Suprapubic skin (tissue), 4 donors: ENCODE measurements at regions not wholly inside any gene's neighbourhood (a gene's known extent, or its start where the extent isn't known, plus 50 kb on each side); places are given as distances from the start of the nearest gene placed in this dataset.

Experiments used
- DNase-seq, 2 donors: peaks; one replicate each; pipeline ENCODE4 v3.0.0-alpha.2; 2019; ENCODE audit warnings: low spot score in 2 of 2
- H3K27ac ChIP-seq: fragments of 200-600 bp; sonication (generic); one replicate; pipeline ENCODE4 v1.5.1; 2019
- H3K27me3 ChIP-seq: fragments of 200-600 bp; sonication (generic); one replicate; pipeline ENCODE4 v1.5.1; 2019
- H3K36me3 ChIP-seq: fragments of 200-600 bp; sonication (generic); one replicate; pipeline ENCODE4 v1.5.1; 2019
- H3K4me1 ChIP-seq: fragments of 200-600 bp; sonication (generic); one replicate; pipeline ENCODE4 v1.5.1; 2019
- H3K4me3 ChIP-seq: fragments of 200-600 bp; sonication (generic); one replicate; pipeline ENCODE4 v1.5.1; 2019; ENCODE audit warnings: mild to moderate bottlenecking
- H3K9me3 ChIP-seq: fragments of 200-600 bp; sonication (generic); one replicate; pipeline ENCODE4 v1.5.1; 2019
- EP300 ChIP-seq: sonication (generic); formaldehyde crosslinking; IDR thresholded peaks from one replicate; pipeline ENCODE4 v1.6.1; 2017; ENCODE audit warnings: antibody characterized with exemption
- POLR2A ChIP-seq, 2 donors: fragments of 450-650 bp; IDR thresholded peaks; one replicate each; pipeline ENCODE4 v1.6.1; 2017; ENCODE audit warnings: antibody characterized with exemption in 2 of 2, mild to moderate bottlenecking in 2 of 2, moderate library complexity in 2 of 2
- POLR2AphosphoS5 ChIP-seq, 3 donors: sonication (generic); formaldehyde crosslinking; IDR thresholded peaks; one replicate each; pipeline ENCODE4 v1.6.1; 2017; ENCODE audit warnings: antibody characterized with exemption in 3 of 3
- WGBS: methylation state at CpG from one replicate; pipeline ENCODE4 v1.1.5; 2018; 5-methylcytosine and 5-hydroxymethylcytosine counted together
- TF ChIP-seq, protein P1 (sequence below), 2 donors: fragments of 200-600 bp in 1 of 2; fragments of 450-650 bp in 1 of 2; sonication (generic) in 1 of 2; IDR thresholded peaks; one replicate each; pipeline ENCODE4 v1.5.1; 2016 to 2019; ENCODE audit warnings: antibody characterized with exemption in 2 of 2, mild to moderate bottlenecking in 1 of 2, moderate library complexity in 1 of 2

DNA sequence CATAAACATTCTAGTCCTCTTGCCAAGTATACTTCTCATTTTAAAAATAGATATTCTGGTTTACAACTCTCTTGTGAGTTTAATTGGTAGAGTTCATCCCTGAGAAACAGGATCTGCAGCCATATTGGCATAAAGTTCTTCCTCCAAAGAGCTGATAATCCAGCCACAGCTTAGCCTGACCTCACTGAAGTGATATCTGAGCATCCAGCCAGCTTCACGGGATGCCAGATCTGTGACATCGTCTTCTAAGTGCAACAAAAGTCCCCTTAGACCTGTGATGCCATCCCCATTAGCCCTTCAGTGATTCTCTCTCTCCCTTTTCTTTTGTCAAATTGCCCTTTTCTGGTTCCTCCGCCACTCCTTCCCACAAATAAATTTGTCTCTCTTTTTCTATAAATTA is 180.6 kb upstream of the STXBP5 start:
- H3K4me1 ChIP-seq = no peaks in the 10 kb centered on the region
- no peak overlapping the region for H3K27ac ChIP-seq
- no peaks in the 10 kb centered on the region for H3K36me3 ChIP-seq
- TF ChIP-seq POLR2A (IDR thresholded peaks at IDR 0.05) (no peak), EP300 (no peak), POLR2AphosphoS5 (IDR thresholded peaks at IDR 0.05) (no peak)
- TF ChIP-seq, protein P1, sequence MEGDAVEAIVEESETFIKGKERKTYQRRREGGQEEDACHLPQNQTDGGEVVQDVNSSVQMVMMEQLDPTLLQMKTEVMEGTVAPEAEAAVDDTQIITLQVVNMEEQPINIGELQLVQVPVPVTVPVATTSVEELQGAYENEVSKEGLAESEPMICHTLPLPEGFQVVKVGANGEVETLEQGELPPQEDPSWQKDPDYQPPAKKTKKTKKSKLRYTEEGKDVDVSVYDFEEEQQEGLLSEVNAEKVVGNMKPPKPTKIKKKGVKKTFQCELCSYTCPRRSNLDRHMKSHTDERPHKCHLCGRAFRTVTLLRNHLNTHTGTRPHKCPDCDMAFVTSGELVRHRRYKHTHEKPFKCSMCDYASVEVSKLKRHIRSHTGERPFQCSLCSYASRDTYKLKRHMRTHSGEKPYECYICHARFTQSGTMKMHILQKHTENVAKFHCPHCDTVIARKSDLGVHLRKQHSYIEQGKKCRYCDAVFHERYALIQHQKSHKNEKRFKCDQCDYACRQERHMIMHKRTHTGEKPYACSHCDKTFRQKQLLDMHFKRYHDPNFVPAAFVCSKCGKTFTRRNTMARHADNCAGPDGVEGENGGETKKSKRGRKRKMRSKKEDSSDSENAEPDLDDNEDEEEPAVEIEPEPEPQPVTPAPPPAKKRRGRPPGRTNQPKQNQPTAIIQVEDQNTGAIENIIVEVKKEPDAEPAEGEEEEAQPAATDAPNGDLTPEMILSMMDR (IDR thresholded peaks at IDR 0.05) = no peak
- no peaks in the 10 kb centered on the region for H3K9me3 ChIP-seq
- WGBS = 69% methylated on average over 3 of the region's 3 CpGs
- no peak for DNase-seq
- H3K27me3 ChIP-seq = no peaks in the 10 kb centered on the region
- H3K4me3 ChIP-seq = no peak overlapping the region

DNA sequence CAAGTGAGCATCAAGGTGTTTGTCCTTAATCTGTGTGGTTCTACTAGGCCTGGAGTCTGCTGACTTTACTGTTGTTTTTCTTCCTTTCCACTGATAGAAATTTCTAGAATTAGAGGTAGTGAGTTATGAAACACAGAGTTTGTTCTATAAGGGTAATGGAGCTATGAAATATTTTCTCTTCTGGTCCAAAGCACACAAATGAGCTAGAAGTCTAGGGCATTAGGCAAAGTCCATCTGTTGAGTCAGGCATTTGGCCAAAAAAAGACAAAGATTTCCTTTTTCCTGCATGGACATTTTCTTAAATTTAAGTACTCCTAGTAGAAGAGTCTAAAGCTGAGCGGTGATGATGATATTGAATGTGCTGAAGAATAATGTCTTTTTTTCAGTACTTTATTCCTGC is 174.3 kb upstream of the STXBP5 start:
- Histone ChIP-seq H3K9me3 (no peaks in the 10 kb centered on the region), H3K4me3 (no peak overlapping the region), H3K36me3 (no peaks in the 10 kb centered on the region), H3K4me1 (no peaks in the 10 kb centered on the region), H3K27ac (no peak overlapping the region), H3K27me3 (no peaks in the 10 kb centered on the region)
- DNase-seq = no peak
- WGBS = 97% methylated on average over 1 of the region's 1 CpG
- no peak for TF ChIP-seq POLR2AphosphoS5 (IDR thresholded peaks at IDR 0.05)
- TF ChIP-seq, protein P1 (IDR thresholded peaks at IDR 0.05) = no peak
- TF ChIP-seq EP300 = no peak
- TF ChIP-seq POLR2A (IDR thresholded peaks at IDR 0.05) = no peak

DNA sequence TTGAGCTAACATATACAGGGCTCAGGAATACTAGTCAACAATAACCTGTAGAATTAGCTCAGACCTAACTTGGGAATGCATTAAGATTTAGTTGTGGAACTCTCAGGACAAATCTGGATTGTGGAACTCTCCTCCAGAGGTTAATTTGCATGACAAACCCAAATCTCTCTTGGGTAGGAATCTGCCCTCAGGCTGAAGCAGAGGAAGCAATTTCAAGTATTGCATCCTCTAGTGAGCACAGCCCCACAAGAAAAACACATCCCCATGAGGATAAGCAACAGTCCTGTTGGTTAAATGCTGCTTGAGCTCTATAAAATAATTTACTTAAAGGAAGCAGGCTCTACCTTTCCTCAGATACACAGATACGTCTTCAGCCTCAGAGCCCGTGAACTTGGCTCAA is 170.9 kb upstream of the STXBP5 start:
- TF ChIP-seq POLR2AphosphoS5 (IDR thresholded peaks at IDR 0.05) (no peak), EP300 (no peak), POLR2A (IDR thresholded peaks at IDR 0.05) (no peak)
- TF ChIP-seq, protein P1 (IDR thresholded peaks at IDR 0.05) = no peak
- 72% methylated on average over 2 of the region's 2 CpGs for WGBS
- Histone ChIP-seq H3K9me3 (no peaks in the 10 kb centered on the region), H3K27me3 (no peaks in the 10 kb centered on the region), H3K27ac (no peak overlapping the region), H3K4me1 (no peaks in the 10 kb centered on the region), H3K4me3 (no peak overlapping the region), H3K36me3 (no peaks in the 10 kb centered on the region)
- DNase-seq = no peak

DNA sequence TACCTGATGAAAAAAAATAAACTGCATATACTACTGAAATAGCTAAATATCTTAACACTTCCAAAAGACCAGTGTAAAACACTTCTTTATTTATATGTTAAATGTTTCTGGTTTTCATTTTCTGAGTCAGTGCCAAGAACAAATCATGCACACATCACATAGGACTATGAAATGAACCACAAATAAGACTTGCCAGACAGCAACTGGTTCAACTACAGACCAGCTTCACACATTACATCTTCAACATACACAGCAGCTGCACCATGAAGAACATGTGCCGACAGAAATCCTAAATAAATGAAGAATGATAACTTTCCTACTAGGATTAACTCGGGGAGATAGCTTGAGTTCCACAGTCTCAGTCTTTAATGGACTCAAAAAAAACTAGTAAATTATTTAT is 168.3 kb upstream of the STXBP5 start:
- Histone ChIP-seq H3K36me3 (no peaks in the 10 kb centered on the region), H3K4me3 (no peak overlapping the region), H3K9me3 (no peaks in the 10 kb centered on the region), H3K27me3 (no peaks in the 10 kb centered on the region), H3K4me1 (no peaks in the 10 kb centered on the region), H3K27ac (no peak overlapping the region)
- TF ChIP-seq EP300 (no peak), POLR2A (IDR thresholded peaks at IDR 0.05) (no peak), POLR2AphosphoS5 (IDR thresholded peaks at IDR 0.05) (no peak)
- TF ChIP-seq, protein P1 (IDR thresholded peaks at IDR 0.05) = no peak
- no peak for DNase-seq
- WGBS = 49% methylated on average over 2 of the region's 2 CpGs

DNA sequence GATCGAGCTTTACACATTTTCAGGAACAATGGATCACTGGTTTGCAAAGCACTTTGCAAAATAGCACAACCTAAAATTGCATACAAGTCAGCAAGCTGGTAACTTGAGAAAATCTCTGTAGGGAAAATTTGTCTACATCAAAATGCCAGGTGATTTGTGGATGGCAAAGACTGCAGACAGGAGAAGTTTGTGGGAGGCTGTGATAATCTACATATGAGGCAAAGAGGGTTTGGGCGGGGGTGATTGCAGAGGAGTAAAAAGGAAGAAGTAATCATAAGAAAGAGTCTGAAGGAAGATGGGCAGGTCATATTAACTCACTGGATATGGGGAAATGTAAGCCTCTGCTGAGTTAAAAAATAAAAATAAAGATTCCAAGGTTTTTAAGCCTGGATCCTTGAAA is 166.3 kb upstream of the STXBP5 start:
- Histone ChIP-seq H3K9me3 (no peaks in the 10 kb centered on the region), H3K4me1 (no peaks in the 10 kb centered on the region), H3K4me3 (no peak overlapping the region), H3K36me3 (no peaks in the 10 kb centered on the region), H3K27me3 (no peaks in the 10 kb centered on the region), H3K27ac (no peak overlapping the region)
- 94% methylated on average over 2 of the region's 2 CpGs for WGBS
- TF ChIP-seq POLR2A (IDR thresholded peaks at IDR 0.05) (no peak), EP300 (no peak), POLR2AphosphoS5 (IDR thresholded peaks at IDR 0.05) (no peak)
- TF ChIP-seq, protein P1 (IDR thresholded peaks at IDR 0.05) = no peak
- no peak for DNase-seq
